Smooth muscle cell (in vitro differentiated cells): ENCODE measurements at regions not wholly inside any gene's neighbourhood (a gene's known extent, or its start where the extent isn't known, plus 50 kb on each side); places are given as distances from the start of the nearest gene placed in this dataset.

Source experiments
- DNase-seq: peaks from one replicate; lab custom pipeline; 2025; ENCODE audit not compliant: unreplicated experiment; lab: John Stamatoyannopoulos, UW
- H2AFZ ChIP-seq: fragments of 200-600 bp; sonication (generic); 2 replicates; pipeline ENCODE4 v1.6.0; 2016; ENCODE audit warnings: antibody characterized with exemption, low read depth, mild to moderate bottlenecking
- H3F3A ChIP-seq: fragments of 200-600 bp; sonication (generic); 2 replicates; pipeline ENCODE4 v1.6.0; 2017; ENCODE audit warnings: antibody characterized with exemption, low read depth
- H3K27ac ChIP-seq: fragments of 200-600 bp; sonication (generic); 2 replicates; pipeline ENCODE4 v1.5.1; 2016; ENCODE audit warnings: low read depth, mild to moderate bottlenecking
- H3K27me3 ChIP-seq: fragments of 200-600 bp; sonication (generic); 2 replicates; pipeline ENCODE4 v1.6.1; 2016; ENCODE audit warnings: low read depth, mild to moderate bottlenecking
- H3K36me3 ChIP-seq: fragments of 200-600 bp; sonication (generic); 2 replicates; pipeline ENCODE4 v1.5.1; 2016; ENCODE audit warnings: low read depth
- H3K4me1 ChIP-seq: fragments of 200-600 bp; sonication (generic); 2 replicates; pipeline ENCODE4 v1.5.1; 2016; ENCODE audit warnings: low read depth
- H3K4me2 ChIP-seq: fragments of 200-600 bp; sonication (generic); 2 replicates; pipeline ENCODE4 v1.6.0; 2016; ENCODE audit warnings: mild to moderate bottlenecking
- H3K4me3 ChIP-seq: fragments of 200-600 bp; sonication (generic); 2 replicates; pipeline ENCODE4 v1.5.1; 2016; ENCODE audit warnings: mild to moderate bottlenecking
- H3K79me2 ChIP-seq: fragments of 200-600 bp; sonication (generic); 2 replicates; pipeline ENCODE4 v1.6.0; 2016; ENCODE audit warnings: low read depth, mild to moderate bottlenecking
- H3K9ac ChIP-seq: fragments of 200-600 bp; sonication (generic); 2 replicates; pipeline ENCODE4 v1.6.0; 2016; ENCODE audit warnings: low read depth
- H3K9me3 ChIP-seq: fragments of 200-600 bp; sonication (generic); replicated peaks from 2 replicates; pipeline ENCODE4 v1.5.1; 2016; ENCODE audit warnings: low read depth
- H4K20me1 ChIP-seq: fragments of 200-600 bp; sonication (generic); 2 replicates; pipeline ENCODE4 v1.6.0; 2016; ENCODE audit warnings: low read depth
- WGBS: methylation state at CpG from one replicate; pipeline ENCODE4 v1.1.7; 2016; ENCODE audit warnings: low lambda C conversion rate; 5-methylcytosine and 5-hydroxymethylcytosine counted together
- TF ChIP-seq, protein P1 (sequence below): fragments of 200-600 bp; sonication (generic); IDR thresholded peaks from 2 replicates; pipeline ENCODE4 v1.5.1; 2017; ENCODE audit warnings: borderline replicate concordance, mild to moderate bottlenecking, antibody characterized with exemption; ENCODE audit not compliant: insufficient read depth, poor library complexity, severe bottlenecking

DNA sequence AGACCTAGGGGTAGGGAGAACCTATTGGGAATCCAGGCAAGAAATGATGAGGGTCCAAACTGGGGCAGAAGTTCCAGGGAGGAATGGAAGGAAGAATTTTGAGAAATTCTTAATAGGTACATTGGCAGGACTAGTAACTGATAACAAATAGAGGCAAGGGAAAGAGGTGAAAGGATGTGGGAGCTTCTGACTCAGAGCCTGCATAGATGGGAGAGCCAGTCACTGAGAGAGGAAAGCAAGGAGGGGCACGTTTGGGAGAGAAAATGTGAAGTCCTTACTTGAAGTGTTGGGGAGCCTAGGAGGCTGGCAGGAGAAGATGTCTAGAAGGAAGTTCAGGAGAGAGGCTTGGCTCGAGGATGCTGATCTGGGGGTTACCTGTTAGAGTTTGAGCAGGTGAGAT, 104.6 kb upstream of the NCAM1 start:
- Histone ChIP-seq H3K27me3 (no peaks in the 10 kb centered on the region), H3K79me2 (no peaks in the 10 kb centered on the region), H4K20me1 (no peaks in the 10 kb centered on the region), H3K36me3 (no peaks in the 10 kb centered on the region), H3K4me1 (no peaks in the 10 kb centered on the region), H3K9me3 (peaks cover 8% of the 10 kb centered on the region), H3F3A (no peaks in the 10 kb centered on the region), H3K27ac (no peak overlapping the region), H3K4me3 (no peak overlapping the region), H3K9ac (no peak overlapping the region), H2AFZ (no peak overlapping the region), H3K4me2 (no peak overlapping the region)
- TF ChIP-seq, protein P1, sequence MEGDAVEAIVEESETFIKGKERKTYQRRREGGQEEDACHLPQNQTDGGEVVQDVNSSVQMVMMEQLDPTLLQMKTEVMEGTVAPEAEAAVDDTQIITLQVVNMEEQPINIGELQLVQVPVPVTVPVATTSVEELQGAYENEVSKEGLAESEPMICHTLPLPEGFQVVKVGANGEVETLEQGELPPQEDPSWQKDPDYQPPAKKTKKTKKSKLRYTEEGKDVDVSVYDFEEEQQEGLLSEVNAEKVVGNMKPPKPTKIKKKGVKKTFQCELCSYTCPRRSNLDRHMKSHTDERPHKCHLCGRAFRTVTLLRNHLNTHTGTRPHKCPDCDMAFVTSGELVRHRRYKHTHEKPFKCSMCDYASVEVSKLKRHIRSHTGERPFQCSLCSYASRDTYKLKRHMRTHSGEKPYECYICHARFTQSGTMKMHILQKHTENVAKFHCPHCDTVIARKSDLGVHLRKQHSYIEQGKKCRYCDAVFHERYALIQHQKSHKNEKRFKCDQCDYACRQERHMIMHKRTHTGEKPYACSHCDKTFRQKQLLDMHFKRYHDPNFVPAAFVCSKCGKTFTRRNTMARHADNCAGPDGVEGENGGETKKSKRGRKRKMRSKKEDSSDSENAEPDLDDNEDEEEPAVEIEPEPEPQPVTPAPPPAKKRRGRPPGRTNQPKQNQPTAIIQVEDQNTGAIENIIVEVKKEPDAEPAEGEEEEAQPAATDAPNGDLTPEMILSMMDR = no peak
- 64% methylated on average over 2 of the region's 2 CpGs for WGBS
- no peak for DNase-seq

GRCh38 chr11:112858289-112859023, 102.8 kb upstream of the NCAM1 start:
- H3K27ac ChIP-seq = no peak overlapping the region
- no peak overlapping the region for H2AFZ ChIP-seq
- H3K9ac ChIP-seq = no peak overlapping the region
- H4K20me1 ChIP-seq = no peaks in the 10 kb centered on the region
- H3K9me3 ChIP-seq = peaks cover 8% of the 10 kb centered on the region
- DNase-seq = no peak
- no peaks in the 10 kb centered on the region for H3K4me1 ChIP-seq
- no peaks in the 10 kb centered on the region for H3K36me3 ChIP-seq
- no peaks in the 10 kb centered on the region for H3K79me2 ChIP-seq
- H3K4me3 ChIP-seq = no peak overlapping the region
- no peaks in the 10 kb centered on the region for H3F3A ChIP-seq
- WGBS = 83% methylated on average over 5 of the region's 5 CpGs
- H3K4me2 ChIP-seq = no peak overlapping the region
- TF ChIP-seq, protein P1 = no peak
- H3K27me3 ChIP-seq = no peaks in the 10 kb centered on the region

GRCh38 chr11:112859787-112860186, 101.4 kb upstream of the NCAM1 start:
- H3K36me3 ChIP-seq = no peaks in the 10 kb centered on the region
- no peaks in the 10 kb centered on the region for H3F3A ChIP-seq
- H3K4me3 ChIP-seq = no peak overlapping the region
- no peaks in the 10 kb centered on the region for H3K79me2 ChIP-seq
- no peak overlapping the region for H2AFZ ChIP-seq
- TF ChIP-seq, protein P1 = no peak
- no peak overlapping the region for H3K4me2 ChIP-seq
- WGBS = 98% methylated on average over 3 of the region's 3 CpGs
- no peaks in the 10 kb centered on the region for H3K4me1 ChIP-seq
- H4K20me1 ChIP-seq = no peaks in the 10 kb centered on the region
- peaks cover 8% of the 10 kb centered on the region for H3K9me3 ChIP-seq
- H3K9ac ChIP-seq = no peak overlapping the region
- H3K27ac ChIP-seq = no peak overlapping the region
- H3K27me3 ChIP-seq = no peaks in the 10 kb centered on the region
- DNase-seq = no peak

GRCh38 chr11:112861356-112861755, 99.9 kb upstream of the NCAM1 start:
- no peak overlapping the region for H3K4me3 ChIP-seq
- no peaks in the 10 kb centered on the region for H3K4me1 ChIP-seq
- no peaks in the 10 kb centered on the region for H3K27me3 ChIP-seq
- no peaks in the 10 kb centered on the region for H3F3A ChIP-seq
- H3K36me3 ChIP-seq = no peaks in the 10 kb centered on the region
- H3K4me2 ChIP-seq = no peak overlapping the region
- H3K9me3 ChIP-seq = peaks cover 8% of the 10 kb centered on the region
- TF ChIP-seq, protein P1 = no peak
- no peaks in the 10 kb centered on the region for H3K79me2 ChIP-seq
- no peak overlapping the region for H2AFZ ChIP-seq
- no peaks in the 10 kb centered on the region for H4K20me1 ChIP-seq
- H3K9ac ChIP-seq = no peak overlapping the region
- no peak overlapping the region for H3K27ac ChIP-seq
- DNase-seq = no peak
